ENCODE measurements at regions not wholly inside any gene's neighbourhood (a gene's known extent, or its start where the extent isn't known, plus 50 kb on each side); places are given as distances from the start of the nearest gene placed in this dataset.

DNA sequence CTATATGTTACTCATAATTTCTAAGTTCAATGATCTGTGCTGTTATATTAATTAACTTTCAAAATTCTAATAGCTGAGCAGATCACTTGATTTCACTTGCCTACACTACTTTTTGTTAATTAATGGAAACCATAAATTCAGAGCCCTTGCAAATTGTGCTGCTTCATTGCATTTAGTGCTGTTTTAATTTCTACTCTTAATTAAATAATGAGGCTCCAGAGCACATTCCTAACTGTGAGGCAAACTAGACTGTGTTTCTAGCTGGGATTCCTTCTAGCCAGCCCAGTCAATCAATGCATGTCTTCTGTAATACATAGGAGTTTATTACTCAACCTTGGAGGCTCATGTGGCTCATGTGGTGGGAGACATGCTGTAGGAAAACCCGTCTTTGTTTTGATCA lies 301.1 kb upstream of the GOLIM4 start:
- TF ChIP-seq, protein P1, sequence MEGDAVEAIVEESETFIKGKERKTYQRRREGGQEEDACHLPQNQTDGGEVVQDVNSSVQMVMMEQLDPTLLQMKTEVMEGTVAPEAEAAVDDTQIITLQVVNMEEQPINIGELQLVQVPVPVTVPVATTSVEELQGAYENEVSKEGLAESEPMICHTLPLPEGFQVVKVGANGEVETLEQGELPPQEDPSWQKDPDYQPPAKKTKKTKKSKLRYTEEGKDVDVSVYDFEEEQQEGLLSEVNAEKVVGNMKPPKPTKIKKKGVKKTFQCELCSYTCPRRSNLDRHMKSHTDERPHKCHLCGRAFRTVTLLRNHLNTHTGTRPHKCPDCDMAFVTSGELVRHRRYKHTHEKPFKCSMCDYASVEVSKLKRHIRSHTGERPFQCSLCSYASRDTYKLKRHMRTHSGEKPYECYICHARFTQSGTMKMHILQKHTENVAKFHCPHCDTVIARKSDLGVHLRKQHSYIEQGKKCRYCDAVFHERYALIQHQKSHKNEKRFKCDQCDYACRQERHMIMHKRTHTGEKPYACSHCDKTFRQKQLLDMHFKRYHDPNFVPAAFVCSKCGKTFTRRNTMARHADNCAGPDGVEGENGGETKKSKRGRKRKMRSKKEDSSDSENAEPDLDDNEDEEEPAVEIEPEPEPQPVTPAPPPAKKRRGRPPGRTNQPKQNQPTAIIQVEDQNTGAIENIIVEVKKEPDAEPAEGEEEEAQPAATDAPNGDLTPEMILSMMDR (conservative IDR thresholded peaks at IDR 0.05; ENCODE audit: low read depth in 2 of 2), result no peak
- no peak for TF ChIP-seq POLR2AphosphoS5 (IDR thresholded peaks at IDR 0.05; ENCODE audit: low read depth)

Measured in GM23338 (cell line).